T-helper 1 cell treated with Interleukin-12 subunit alpha and Interleukin-12 subunit beta and Interleukin-4 antibody, amounts not matched to agents 30 ng/mL and 1 ng/mL, for 36 hours (primary cell): ENCODE measurements at regions not wholly inside any gene's neighbourhood (a gene's known extent, or its start where the extent isn't known, plus 50 kb on each side); places are given as distances from the start of the nearest gene placed in this dataset.

ENCODE experiments used
- intact Hi-C: fragments of 100-400 bp; cut with micrococcal nuclease; formaldehyde crosslinking; loops from one replicate; pipeline ENCODE4 v1.15.1; 2024

DNA sequence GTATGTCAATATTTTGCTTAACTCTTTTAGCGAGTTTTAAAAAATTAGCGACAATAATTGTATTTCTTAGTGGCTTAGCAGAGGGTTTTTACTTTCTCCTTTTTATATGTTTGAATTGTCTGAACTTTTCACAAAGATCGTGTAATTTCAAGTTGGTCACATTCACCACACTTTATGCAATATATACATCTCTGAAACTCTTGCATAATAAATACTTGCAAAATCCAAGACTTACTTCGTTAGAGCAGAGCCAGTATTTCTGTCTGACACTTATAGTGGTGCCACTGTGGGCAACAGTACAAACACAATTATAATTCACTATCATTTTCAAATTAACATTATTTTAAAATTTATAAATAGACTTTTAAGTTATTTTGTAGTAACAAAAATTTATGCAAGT, 62.0 kb downstream of the SUCNR1 start:
- intact Hi-C loops = no loop called here

DNA sequence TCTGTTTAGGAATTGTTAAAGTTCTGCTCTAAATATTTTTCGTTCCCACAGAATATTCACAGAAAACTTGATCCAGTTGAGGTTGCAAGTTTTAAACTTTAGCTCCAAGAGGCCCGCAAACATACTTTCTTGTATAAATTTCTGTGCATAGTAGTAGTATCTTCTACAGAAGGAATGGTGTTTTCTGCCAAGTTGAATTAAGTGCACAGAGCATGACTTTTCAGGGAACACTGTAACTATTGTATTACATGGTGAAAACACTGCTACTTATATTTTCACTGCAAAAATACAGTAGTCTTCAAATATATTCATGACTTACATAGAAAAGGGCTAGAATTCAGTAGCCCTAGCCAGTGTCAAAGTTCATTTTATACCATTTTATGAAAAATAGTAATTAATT, 67.0 kb downstream of the SUCNR1 start:
- intact Hi-C loops = no loop called here

- intact Hi-C loops = no loop called here
These were observed 70.1 kb downstream of the SUCNR1 start for GRCh38 chr3:151943539-151943938.

DNA sequence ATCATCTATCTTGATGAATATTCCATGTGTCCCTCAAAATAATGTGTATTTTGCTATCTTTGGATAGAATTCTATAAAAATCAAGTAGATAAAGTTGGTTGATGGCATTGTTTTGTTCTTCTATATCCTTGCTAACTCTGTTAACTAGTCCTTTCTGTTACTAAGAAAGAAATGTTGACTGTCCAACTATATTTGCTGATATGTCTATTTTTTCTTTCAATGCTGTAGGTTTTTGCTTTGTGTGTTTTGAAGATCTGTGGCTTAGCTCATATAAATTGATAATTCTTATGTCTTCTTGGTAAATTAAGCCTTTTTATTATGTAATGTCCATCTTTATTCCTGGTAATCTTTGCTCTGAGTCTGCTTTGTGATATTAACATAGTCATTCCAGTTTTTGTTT, 70.9 kb downstream of the SUCNR1 start:
- intact Hi-C loops = no loop called here

GRCh38 chr3:151946606-151947005, 73.2 kb downstream of the SUCNR1 start:
- intact Hi-C loops = no loop called here

DNA sequence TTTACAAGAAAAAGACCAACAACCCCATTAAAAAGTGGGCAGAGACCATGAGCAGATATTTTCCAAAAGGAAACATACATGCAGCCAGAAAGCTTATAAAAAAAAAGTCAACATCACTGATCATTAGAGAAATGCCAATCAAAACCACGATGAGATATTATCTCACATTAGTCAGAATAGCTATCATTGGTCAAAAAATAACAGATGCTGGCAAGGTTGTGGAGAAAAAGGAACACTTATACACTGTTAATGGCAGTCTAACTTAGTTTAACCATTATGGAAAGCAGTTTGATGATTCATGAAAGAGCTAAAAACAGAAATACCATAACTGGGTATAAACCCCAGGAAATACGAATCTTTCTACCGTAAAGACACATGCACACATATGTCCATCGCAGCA, 76.3 kb downstream of the SUCNR1 start:
- intact Hi-C loops = no loop called here

- intact Hi-C loops = no loop called here
These were observed 81.9 kb downstream of the SUCNR1 start for GRCh38 chr3:151955356-151955755.

DNA sequence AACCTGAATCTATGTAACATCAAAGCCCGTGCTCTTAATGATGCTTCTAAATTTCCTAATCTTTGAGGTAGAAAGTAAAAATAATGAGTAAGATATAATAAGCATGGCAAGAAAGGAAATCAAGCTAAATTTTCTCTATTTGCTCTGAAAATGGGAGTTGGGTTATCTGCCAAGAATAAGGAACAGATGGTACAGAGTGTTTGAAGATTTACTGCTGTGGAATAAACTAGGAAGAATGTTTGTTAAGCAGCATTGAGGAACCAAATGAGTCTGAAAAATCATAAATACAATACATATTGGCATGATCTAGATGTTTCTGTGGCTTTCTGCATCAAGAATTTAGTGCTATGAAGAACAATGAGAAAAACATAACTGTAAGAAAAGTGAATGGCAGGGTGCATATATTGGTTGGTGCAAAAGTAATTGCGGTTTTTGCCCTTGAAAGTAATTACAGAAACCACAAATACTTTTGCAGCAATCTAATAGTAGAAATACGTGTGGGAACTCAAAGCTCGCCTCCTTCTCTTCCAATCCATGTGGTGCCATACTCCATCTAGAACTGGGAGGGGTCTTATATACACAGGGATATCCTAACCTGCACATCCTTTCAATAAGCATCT, 87.6 kb downstream of the SUCNR1 start:
- intact Hi-C loops = no loop called here

DNA sequence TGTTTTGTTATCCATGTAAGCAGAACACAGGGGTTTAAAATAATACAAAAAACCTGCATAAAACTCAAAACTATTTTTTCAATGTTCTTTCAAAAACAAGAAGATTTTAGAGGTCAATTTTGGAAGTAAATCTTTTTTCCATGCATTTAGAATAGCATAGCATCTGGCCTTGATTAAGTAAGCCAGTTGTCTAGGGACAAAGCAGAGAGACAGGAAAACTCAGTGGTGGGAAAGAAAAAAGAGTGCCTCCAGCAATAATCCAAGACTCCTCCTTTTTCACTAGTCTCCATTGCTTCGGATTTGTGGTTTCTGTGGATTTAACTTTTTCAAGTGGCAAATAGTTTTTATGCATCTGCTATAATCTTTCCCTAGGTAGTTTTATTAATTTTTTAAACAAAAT, 88.9 kb downstream of the SUCNR1 start:
- intact Hi-C loops = no loop called here

DNA sequence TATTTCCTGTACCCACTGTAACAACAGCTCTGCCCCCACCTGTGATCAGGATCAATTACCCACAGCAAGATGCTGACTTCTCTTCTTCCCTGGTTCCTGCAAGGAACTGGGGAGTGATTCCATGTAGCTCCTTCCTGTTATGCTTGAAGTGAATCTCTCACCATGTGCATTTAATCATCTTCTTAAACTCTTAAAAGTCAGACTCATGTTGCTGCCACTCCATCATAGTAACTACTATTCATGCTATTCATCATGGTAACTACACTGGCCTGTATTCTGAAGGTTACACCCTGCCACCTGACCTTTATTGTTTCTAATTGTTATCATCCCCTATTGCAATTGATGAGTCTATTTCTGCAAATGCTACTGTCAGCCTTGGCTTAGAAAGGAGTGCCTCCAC, 89.5 kb downstream of the SUCNR1 start:
- intact Hi-C loops = no loop called here

DNA sequence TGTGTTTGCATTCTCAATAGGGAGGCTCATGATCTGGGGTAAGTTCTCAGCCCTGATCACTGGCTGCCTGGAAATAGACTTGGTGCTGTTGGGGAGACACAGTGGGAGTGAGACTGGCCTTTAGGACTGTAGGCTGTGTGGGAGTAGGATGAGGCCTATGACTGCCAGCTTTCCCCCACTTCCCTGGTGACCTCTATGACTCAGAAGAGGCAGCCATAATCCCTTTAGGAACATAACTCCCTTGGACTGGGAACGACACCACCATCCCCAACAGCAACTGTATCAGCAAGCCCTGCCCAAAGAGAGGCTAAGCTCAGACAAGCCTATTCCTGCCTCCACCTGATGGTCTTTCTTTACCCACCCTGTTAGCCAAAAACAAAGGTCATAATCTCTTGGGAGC, 91.3 kb downstream of the SUCNR1 start:
- intact Hi-C loops = no loop called here

DNA sequence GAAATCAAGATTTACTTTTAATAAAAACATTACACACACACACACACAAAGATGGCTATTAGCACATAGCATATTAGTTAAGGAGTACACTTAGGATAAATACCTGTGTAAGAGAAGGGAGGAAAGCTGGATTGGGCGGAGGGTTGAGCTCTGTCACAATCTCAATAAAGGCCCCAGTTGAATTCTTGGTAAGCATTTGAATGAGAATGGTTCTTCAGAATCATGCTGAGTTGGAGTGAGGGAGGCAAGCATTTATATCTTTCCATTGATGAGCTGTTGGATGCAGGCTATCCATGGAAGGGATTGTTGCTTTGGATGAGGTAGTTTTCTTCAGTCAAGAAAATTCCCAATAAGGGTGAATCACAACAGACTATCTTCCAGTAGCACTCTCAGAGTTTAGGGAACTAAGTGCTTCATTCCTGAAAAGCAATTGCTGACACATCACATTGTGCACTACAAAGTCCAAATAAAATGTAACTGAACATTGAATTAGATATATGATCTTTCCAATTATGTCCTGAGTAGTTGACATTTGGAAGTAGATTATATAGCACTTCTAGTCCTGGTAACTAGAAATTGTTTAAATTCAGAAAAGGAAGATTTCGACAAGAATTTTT, 95.7 kb downstream of the SUCNR1 start:
- intact Hi-C loops = no loop called here

- intact Hi-C loops = no loop called here
These were observed 98.6 kb downstream of the SUCNR1 start for GRCh38 chr3:151971814-151972579.

- intact Hi-C loops = no loop called here
These were observed 100.6 kb downstream of the SUCNR1 start for GRCh38 chr3:151974067-151974466.

DNA sequence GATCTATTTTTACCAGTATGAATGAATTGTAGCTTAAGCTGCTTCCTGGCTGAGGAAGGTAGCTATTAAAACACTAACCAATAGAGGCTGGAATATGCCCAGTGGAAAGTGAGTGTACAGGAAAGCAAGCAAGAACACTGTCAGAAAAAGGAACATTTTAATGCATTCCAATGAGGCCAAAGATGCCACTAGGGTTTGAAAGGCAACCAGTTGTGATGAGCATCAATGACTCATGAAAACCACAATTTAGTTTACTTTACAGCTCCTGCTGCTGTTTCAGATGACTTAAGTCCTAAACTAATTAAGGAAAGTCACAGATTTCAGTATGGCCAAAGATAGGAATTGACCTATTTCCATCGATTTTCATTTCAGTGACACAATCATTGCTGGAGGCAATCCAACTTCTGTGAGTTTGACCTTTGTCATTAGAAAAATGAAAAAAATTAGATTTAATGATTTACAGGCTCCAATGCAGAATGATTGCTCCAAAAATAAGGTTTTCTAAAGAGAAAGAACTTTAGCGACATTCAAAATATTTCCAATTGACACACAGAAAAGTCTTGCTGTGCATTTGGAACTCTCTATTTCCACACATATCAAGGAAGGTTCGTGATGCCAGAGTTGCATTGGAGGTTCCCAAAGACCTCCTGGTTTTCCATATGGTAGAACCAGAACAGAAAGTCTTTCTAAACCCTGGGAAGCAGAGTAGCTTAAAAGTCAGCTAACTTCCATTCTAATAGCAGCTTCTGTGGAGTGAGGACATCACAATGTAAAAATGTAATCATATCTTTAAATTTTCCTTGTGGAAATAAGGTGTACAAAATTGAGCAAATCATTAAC, 103.0 kb downstream of the SUCNR1 start:
- intact Hi-C loops = no loop called here

DNA sequence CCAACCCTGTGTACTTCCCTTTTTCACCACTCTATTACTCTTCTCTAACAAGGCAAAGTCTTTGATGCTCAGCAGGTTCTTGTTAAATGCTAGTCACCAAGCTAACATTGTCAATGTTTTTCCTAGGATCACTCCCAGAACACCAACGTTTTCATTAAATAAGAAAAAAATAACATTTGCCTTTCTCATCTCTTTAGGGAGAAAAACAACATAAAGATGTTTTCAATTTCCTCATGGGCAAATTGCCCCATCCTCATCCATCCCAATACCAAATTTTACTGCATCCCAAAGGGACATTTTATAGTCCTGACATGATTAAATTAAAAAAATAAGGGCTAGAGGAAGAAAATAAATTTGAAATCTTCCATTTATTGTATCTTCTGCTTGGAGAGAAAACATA, 106.5 kb downstream of the SUCNR1 start:
- intact Hi-C loops = no loop called here

GRCh38 chr3:151983538-151983937, 110.1 kb downstream of the SUCNR1 start:
- intact Hi-C loops = no loop called here

- intact Hi-C loops = no loop called here
These were observed 112.5 kb downstream of the SUCNR1 start for GRCh38 chr3:151985787-151986430.

DNA sequence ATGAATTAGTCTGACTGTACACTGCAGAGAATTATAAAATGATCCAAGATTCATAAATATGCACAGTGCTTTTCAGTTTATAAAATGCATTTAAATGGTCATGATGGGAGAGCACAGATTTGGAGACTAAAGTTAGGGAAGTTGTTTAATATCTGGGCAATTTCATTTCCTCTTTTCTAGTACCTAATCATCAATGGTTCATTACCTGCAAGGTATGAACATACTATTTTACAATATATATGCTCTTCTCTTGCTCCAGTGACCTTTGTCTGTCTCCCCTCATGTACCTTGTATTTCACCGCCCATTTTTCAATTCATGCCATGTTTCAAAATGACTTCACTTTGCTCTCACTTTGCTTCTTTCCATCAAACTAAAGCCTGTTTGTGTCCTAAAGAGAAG, 114.5 kb downstream of the SUCNR1 start:
- intact Hi-C loops = no loop called here

DNA sequence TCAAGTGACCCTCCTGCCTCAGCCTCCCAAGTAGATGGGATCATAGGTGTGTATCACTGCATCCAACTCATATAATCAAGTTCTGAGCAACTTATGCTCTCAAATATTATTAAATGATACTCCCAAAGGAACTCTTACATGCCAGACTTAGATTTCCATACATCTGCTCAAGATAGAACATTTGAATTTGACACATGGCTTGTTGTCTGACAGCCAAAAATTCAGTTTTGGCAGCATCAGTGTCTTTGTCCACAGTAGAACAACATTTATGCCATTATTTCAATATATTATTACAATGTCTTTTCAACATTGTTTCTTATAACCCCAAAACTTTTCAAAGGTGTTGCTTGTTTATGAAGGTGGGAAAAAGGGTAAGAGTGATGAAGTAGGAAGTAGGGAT, 116.2 kb downstream of the SUCNR1 start:
- intact Hi-C loops = no loop called here

DNA sequence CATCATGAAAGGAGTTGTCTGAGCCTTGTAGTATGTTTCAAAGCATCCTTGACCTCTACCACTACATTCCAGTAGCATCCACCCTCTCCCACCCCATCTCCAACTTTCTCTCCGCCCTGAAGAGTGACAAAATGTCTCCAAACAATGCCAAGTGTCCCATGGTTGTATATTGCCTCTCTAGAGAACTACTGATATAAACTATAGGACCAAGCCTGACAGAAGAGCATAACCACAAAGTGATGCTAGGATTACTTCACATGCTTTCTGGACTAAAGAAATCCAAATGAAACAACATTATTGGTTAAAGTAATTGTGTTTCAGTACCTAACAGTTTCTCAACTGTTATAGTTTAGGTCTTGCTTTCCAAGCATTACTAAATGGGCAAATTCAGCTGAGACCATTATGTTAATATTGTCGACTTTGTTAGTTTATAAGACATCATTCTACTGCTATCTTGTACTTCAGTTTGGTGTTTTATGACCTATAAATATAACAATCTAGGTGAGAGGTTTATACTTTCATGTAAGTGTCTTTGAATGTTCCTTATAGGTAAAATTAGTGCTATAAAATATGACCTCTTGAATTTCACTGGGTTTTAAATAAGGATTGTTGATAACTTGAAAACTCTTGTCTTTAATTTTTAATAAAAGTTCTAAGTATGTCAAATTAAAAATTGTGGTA, 117.4 kb downstream of the SUCNR1 start:
- intact Hi-C loops = no loop called here
